ENCODE measurements at regions not wholly inside any gene's neighbourhood (a gene's known extent, or its start where the extent isn't known, plus 50 kb on each side); places are given as distances from the start of the nearest gene placed in this dataset.
"Not testable (repeated sequence)": the region's sequence is repeated elsewhere in the genome, so short reads cannot be mapped to it uniquely, and the experiment has no call there.

GRCh38 chr5:171542525-171543140 lies 123.2 kb downstream of the FGF18 start:
- Histone ChIP-seq H3K36me3 (ENCODE audit: control insufficient read depth, insufficient read depth, low read length, severe bottlenecking) (no peaks in the 10 kb centered on the region), H3K9ac (ENCODE audit: low read length) (no peak overlapping the region), H3K4me3 (ENCODE audit: low read length) (no peak overlapping the region), H3K27me3 (replicated peaks; ENCODE audit: control insufficient read depth, insufficient read depth, low read length) (peaks cover 3% of the 10 kb centered on the region), H3K9me3 (ENCODE audit: control insufficient read depth, low read length) (no peaks in the 10 kb centered on the region), H3K4me1 (ENCODE audit: control insufficient read depth, insufficient read depth, low read length) (peaks cover 8% of the 10 kb centered on the region)
- no peak for DNase-seq (ENCODE audit: low read depth)

- no peak overlapping the region for H3K4me3 ChIP-seq (ENCODE audit: low read length)
- no peak for DNase-seq (ENCODE audit: low read depth)
These were observed 123.8 kb downstream of the FGF18 start for GRCh38 chr5:171543148-171543815.

GRCh38 chr5:171544913-171545765 lies 125.7 kb downstream of the FGF18 start:
- H3K4me1 ChIP-seq (ENCODE audit: control insufficient read depth, insufficient read depth, low read length): peaks cover 8% of the 10 kb centered on the region
- no peak overlapping the region for H3K4me3 ChIP-seq (ENCODE audit: low read length)
- DNase-seq (ENCODE audit: low read depth): no peak
- peaks cover 3% of the 10 kb centered on the region for H3K27me3 ChIP-seq (replicated peaks; ENCODE audit: control insufficient read depth, insufficient read depth, low read length)
- no peak overlapping the region for H3K9ac ChIP-seq (ENCODE audit: low read length)
- no peaks in the 10 kb centered on the region for H3K36me3 ChIP-seq (ENCODE audit: control insufficient read depth, insufficient read depth, low read length, severe bottlenecking)
- no peaks in the 10 kb centered on the region for H3K9me3 ChIP-seq (ENCODE audit: control insufficient read depth, low read length)

More at GRCh38 chr5:171543148-171543815, 123.8 kb downstream of the FGF18 start:
- no peaks in the 10 kb centered on the region for H3K9me3 ChIP-seq (ENCODE audit: control insufficient read depth, low read length)
- H3K4me1 ChIP-seq (ENCODE audit: control insufficient read depth, insufficient read depth, low read length): peaks cover 8% of the 10 kb centered on the region
- H3K27me3 ChIP-seq (replicated peaks; ENCODE audit: control insufficient read depth, insufficient read depth, low read length): peaks cover 3% of the 10 kb centered on the region
- no peaks in the 10 kb centered on the region for H3K36me3 ChIP-seq (ENCODE audit: control insufficient read depth, insufficient read depth, low read length, severe bottlenecking)
- no peak overlapping the region for H3K9ac ChIP-seq (ENCODE audit: low read length)

GRCh38 chr5:171549274-171549673 lies 129.8 kb downstream of the FGF18 start:
- peaks cover 2% of the 10 kb centered on the region for H3K27me3 ChIP-seq (replicated peaks; ENCODE audit: control insufficient read depth, insufficient read depth, low read length)
- no peak overlapping the region for H3K4me3 ChIP-seq (ENCODE audit: low read length)
- no peak overlapping the region for H3K9ac ChIP-seq (ENCODE audit: low read length)
- H3K4me1 ChIP-seq (ENCODE audit: control insufficient read depth, insufficient read depth, low read length): no peaks in the 10 kb centered on the region
- H3K9me3 ChIP-seq (ENCODE audit: control insufficient read depth, low read length): no peaks in the 10 kb centered on the region
- H3K36me3 ChIP-seq (ENCODE audit: control insufficient read depth, insufficient read depth, low read length, severe bottlenecking): no peaks in the 10 kb centered on the region
- no peak for DNase-seq (ENCODE audit: low read depth)

GRCh38 chr5:171553817-171554216 lies 134.4 kb downstream of the FGF18 start:
- H3K27me3 ChIP-seq (replicated peaks; ENCODE audit: control insufficient read depth, insufficient read depth, low read length): peaks cover 19% of the 10 kb centered on the region
- not testable (repeated sequence) for H3K9ac ChIP-seq (ENCODE audit: low read length); H3K4me1 ChIP-seq (ENCODE audit: control insufficient read depth, insufficient read depth, low read length); DNase-seq (ENCODE audit: low read depth); H3K4me3 ChIP-seq (ENCODE audit: low read length); H3K36me3 ChIP-seq (ENCODE audit: control insufficient read depth, insufficient read depth, low read length, severe bottlenecking); H3K9me3 ChIP-seq (ENCODE audit: control insufficient read depth, low read length)

GRCh38 chr5:171555160-171555559 lies 135.7 kb downstream of the FGF18 start:
- no peak for DNase-seq (ENCODE audit: low read depth)
- Histone ChIP-seq H3K4me1 (ENCODE audit: control insufficient read depth, insufficient read depth, low read length) (no peaks in the 10 kb centered on the region), H3K27me3 (replicated peaks; ENCODE audit: control insufficient read depth, insufficient read depth, low read length) (peaks cover 19% of the 10 kb centered on the region), H3K4me3 (ENCODE audit: low read length) (no peak overlapping the region), H3K36me3 (ENCODE audit: control insufficient read depth, insufficient read depth, low read length, severe bottlenecking) (no peaks in the 10 kb centered on the region), H3K9ac (ENCODE audit: low read length) (no peak overlapping the region), H3K9me3 (ENCODE audit: control insufficient read depth, low read length) (no peaks in the 10 kb centered on the region)

- no peak overlapping the region for H3K9ac ChIP-seq (ENCODE audit: low read length)
- H3K4me1 ChIP-seq (ENCODE audit: control insufficient read depth, insufficient read depth, low read length): no peaks in the 10 kb centered on the region
- H3K36me3 ChIP-seq (ENCODE audit: control insufficient read depth, insufficient read depth, low read length, severe bottlenecking): no peaks in the 10 kb centered on the region
- DNase-seq (ENCODE audit: low read depth): no peak
- no peaks in the 10 kb centered on the region for H3K9me3 ChIP-seq (ENCODE audit: control insufficient read depth, low read length)
- no peak overlapping the region for H3K4me3 ChIP-seq (ENCODE audit: low read length)
- H3K27me3 ChIP-seq (replicated peaks; ENCODE audit: control insufficient read depth, insufficient read depth, low read length): no peaks in the 10 kb centered on the region
These were observed 143.4 kb downstream of the FGF18 start for GRCh38 chr5:171562822-171563221.

GRCh38 chr5:171568389-171568788 lies 148.9 kb downstream of the FGF18 start:
- H3K9me3 ChIP-seq (ENCODE audit: control insufficient read depth, low read length): peaks cover 15% of the 10 kb centered on the region
- no peaks in the 10 kb centered on the region for H3K27me3 ChIP-seq (replicated peaks; ENCODE audit: control insufficient read depth, insufficient read depth, low read length)
- H3K36me3 ChIP-seq (ENCODE audit: control insufficient read depth, insufficient read depth, low read length, severe bottlenecking): no peaks in the 10 kb centered on the region
- no peak overlapping the region for H3K9ac ChIP-seq (ENCODE audit: low read length)
- H3K4me1 ChIP-seq (ENCODE audit: control insufficient read depth, insufficient read depth, low read length): peaks cover 7% of the 10 kb centered on the region
- DNase-seq (ENCODE audit: low read depth): no peak
- H3K4me3 ChIP-seq (ENCODE audit: low read length): no peak overlapping the region

- Histone ChIP-seq H3K4me1 (ENCODE audit: control insufficient read depth, insufficient read depth, low read length) (peaks cover 10% of the 10 kb centered on the region), H3K36me3 (ENCODE audit: control insufficient read depth, insufficient read depth, low read length, severe bottlenecking) (no peaks in the 10 kb centered on the region), H3K4me3 (ENCODE audit: low read length) (no peak overlapping the region), H3K9ac (ENCODE audit: low read length) (no peak overlapping the region), H3K27me3 (replicated peaks; ENCODE audit: control insufficient read depth, insufficient read depth, low read length) (no peaks in the 10 kb centered on the region), H3K9me3 (ENCODE audit: control insufficient read depth, low read length) (peaks cover 15% of the 10 kb centered on the region)
- no peak for DNase-seq (ENCODE audit: low read depth)
These were observed 149.7 kb downstream of the FGF18 start for GRCh38 chr5:171569065-171569712.

- H3K4me3 ChIP-seq (ENCODE audit: low read length): no peak overlapping the region
- peaks cover 18% of the 10 kb centered on the region for H3K4me1 ChIP-seq (ENCODE audit: control insufficient read depth, insufficient read depth, low read length)
- H3K9me3 ChIP-seq (ENCODE audit: control insufficient read depth, low read length): peaks cover 15% of the 10 kb centered on the region
- H3K9ac ChIP-seq (ENCODE audit: low read length): no peak overlapping the region
- H3K27me3 ChIP-seq (replicated peaks; ENCODE audit: control insufficient read depth, insufficient read depth, low read length): no peaks in the 10 kb centered on the region
- no peaks in the 10 kb centered on the region for H3K36me3 ChIP-seq (ENCODE audit: control insufficient read depth, insufficient read depth, low read length, severe bottlenecking)
- no peak for DNase-seq (ENCODE audit: low read depth)
These were observed 150.9 kb downstream of the FGF18 start for GRCh38 chr5:171570244-171570825.

GRCh38 chr5:171571663-171572062 lies 152.2 kb downstream of the FGF18 start:
- H3K4me3 ChIP-seq (ENCODE audit: low read length): no peak overlapping the region
- no peak overlapping the region for H3K9ac ChIP-seq (ENCODE audit: low read length)
- no peaks in the 10 kb centered on the region for H3K36me3 ChIP-seq (ENCODE audit: control insufficient read depth, insufficient read depth, low read length, severe bottlenecking)
- peak; percentile 49 for DNase-seq (ENCODE audit: low read depth)
- peaks cover 18% of the 10 kb centered on the region for H3K4me1 ChIP-seq (ENCODE audit: control insufficient read depth, insufficient read depth, low read length)
- H3K9me3 ChIP-seq (ENCODE audit: control insufficient read depth, low read length): peaks cover 20% of the 10 kb centered on the region
- H3K27me3 ChIP-seq (replicated peaks; ENCODE audit: control insufficient read depth, insufficient read depth, low read length): no peaks in the 10 kb centered on the region
